Upper lobe of right lung (tissue), 1 donor: ENCODE measurements at regions not wholly inside any gene's neighbourhood (a gene's known extent, or its start where the extent isn't known, plus 50 kb on each side); places are given as distances from the start of the nearest gene placed in this dataset.
"Not testable (repeated sequence)": the region's sequence is repeated elsewhere in the genome, so short reads cannot be mapped to it uniquely, and the experiment has no call there.

Experiments
- ATAC-seq: fragments of 200-7000 bp; cut with Tn5 transposase; one replicate; pipeline ENCODE4 v1.9.1; 2020; ENCODE audit warnings: mild to moderate bottlenecking, moderate library complexity
- DNase-seq: peaks from one replicate; pipeline ENCODE4 v3.0.0-alpha.2; 2020
- H3K27ac ChIP-seq: fragments of 200-600 bp; one replicate; pipeline ENCODE4 v1.8.0; 2022
- H3K27me3 ChIP-seq: fragments of 200-600 bp; one replicate; pipeline ENCODE4 v1.8.0; 2022; ENCODE audit warnings: mild to moderate bottlenecking
- H3K36me3 ChIP-seq: fragments of 200-600 bp; one replicate; pipeline ENCODE4 v1.8.0; 2022
- H3K4me1 ChIP-seq: fragments of 200-600 bp; one replicate; pipeline ENCODE4 v1.8.0; 2022
- H3K4me3 ChIP-seq: fragments of 200-600 bp; one replicate; pipeline ENCODE4 v1.8.0; 2022; ENCODE audit warnings: mild to moderate bottlenecking
- H3K9me3 ChIP-seq: fragments of 200-600 bp; one replicate; pipeline ENCODE4 v1.8.0; 2022
- intact Hi-C: fragments of 100-400 bp; cut with DNase I; formaldehyde crosslinking; loops from one replicate; pipeline ENCODE4 v1.11.0; 2022
- TF ChIP-seq, protein P1 (sequence below): fragments of 200-600 bp; IDR thresholded peaks from one replicate; pipeline ENCODE4 v1.8.0; 2022; ENCODE audit warnings: antibody characterized with exemption
- donor health status: DM: no; HTN: yes; CAD: no; lungs with severe emphysema.

GRCh38 chr16:29227751-29228663 lies 178.5 kb downstream of the NPIPB11 start:
- ATAC-seq = peak; percentile 89
- TF ChIP-seq, protein P1, sequence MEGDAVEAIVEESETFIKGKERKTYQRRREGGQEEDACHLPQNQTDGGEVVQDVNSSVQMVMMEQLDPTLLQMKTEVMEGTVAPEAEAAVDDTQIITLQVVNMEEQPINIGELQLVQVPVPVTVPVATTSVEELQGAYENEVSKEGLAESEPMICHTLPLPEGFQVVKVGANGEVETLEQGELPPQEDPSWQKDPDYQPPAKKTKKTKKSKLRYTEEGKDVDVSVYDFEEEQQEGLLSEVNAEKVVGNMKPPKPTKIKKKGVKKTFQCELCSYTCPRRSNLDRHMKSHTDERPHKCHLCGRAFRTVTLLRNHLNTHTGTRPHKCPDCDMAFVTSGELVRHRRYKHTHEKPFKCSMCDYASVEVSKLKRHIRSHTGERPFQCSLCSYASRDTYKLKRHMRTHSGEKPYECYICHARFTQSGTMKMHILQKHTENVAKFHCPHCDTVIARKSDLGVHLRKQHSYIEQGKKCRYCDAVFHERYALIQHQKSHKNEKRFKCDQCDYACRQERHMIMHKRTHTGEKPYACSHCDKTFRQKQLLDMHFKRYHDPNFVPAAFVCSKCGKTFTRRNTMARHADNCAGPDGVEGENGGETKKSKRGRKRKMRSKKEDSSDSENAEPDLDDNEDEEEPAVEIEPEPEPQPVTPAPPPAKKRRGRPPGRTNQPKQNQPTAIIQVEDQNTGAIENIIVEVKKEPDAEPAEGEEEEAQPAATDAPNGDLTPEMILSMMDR = peak; percentile 55
- intact Hi-C loops = not testable (repeated sequence)

DNA sequence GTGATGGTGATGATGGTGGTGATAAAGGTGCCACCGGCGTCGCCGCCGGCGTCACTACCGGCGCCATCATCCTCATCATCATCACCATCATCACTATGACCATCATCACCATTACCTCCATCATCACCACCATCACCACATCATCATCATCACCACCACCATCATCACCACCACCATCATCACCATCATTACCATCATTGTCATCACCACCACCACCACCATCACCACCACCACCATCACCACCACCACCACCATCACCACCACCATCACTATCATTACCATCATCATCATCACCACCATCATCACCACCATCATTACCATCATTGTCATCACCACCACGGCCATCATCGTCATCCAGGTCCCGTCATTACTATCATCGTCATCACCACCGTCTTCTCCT lies 179.7 kb downstream of the NPIPB11 start:
- Histone ChIP-seq H3K4me1 (no peaks in the 10 kb centered on the region), H3K27me3 (no peaks in the 10 kb centered on the region), H3K36me3 (no peaks in the 10 kb centered on the region), H3K27ac (no peak overlapping the region), H3K4me3 (no peak overlapping the region), H3K9me3 (no peaks in the 10 kb centered on the region)
- TF ChIP-seq, protein P1 = no peak
- DNase-seq (no peak), ATAC-seq (no peak)
- intact Hi-C loops = no loop called here

More at GRCh38 chr16:29227751-29228663, 178.5 kb downstream of the NPIPB11 start:
- not testable (repeated sequence) for H3K4me3 ChIP-seq, H3K4me1 ChIP-seq, H3K36me3 ChIP-seq, H3K27ac ChIP-seq, H3K27me3 ChIP-seq, H3K9me3 ChIP-seq
- peak; percentile 75 for DNase-seq

DNA sequence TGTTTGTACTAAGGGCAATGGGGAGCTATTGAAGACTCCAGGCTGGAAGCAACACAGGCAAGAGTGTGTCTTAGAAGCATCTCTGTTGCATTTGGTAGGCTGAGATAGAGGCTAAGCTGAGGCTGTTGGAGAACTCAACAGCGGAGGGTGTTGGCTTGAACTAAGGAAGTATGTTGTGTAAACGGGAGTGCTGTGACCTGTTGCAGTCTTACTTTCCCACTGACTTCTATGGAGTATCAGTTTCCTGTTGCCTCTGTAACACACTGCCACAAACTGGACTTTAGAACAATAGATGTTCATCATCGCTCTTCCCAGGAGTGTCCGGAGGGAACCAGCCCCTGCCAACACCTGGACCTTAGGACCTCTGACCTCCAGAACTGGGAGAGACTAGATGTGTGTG lies 181.8 kb downstream of the NPIPB11 start:
- H3K4me1 ChIP-seq, H3K4me3 ChIP-seq, H3K27me3 ChIP-seq, intact Hi-C loops, H3K36me3 ChIP-seq, H3K9me3 ChIP-seq, DNase-seq, H3K27ac ChIP-seq: not testable (repeated sequence)
- ATAC-seq = peak; percentile 50

DNA sequence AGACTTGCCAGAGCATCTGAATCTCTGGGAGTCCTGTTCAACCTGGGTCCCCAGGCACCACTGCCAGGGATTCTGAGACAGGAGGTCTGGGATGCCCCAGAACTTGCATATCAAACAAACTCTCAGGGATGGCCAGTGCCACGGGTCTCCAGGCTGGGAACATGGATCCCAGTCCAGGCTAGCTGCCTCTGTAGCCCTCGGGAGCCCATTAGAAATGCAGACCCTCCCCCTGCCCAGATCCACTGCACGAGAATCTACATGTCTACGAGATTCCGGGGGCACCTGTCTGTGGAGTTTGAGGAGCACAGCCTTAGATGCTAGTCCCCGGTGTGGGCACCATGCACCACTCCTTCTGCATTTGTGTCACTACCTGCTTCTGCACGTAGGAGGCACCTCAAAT lies 183.9 kb downstream of the NPIPB11 start:
- H3K9me3 ChIP-seq, H3K27me3 ChIP-seq, H3K4me3 ChIP-seq, H3K36me3 ChIP-seq, ATAC-seq, H3K27ac ChIP-seq, intact Hi-C loops, H3K4me1 ChIP-seq: not testable (repeated sequence)
- peak; percentile 23 for DNase-seq

GRCh38 chr16:29222008-29222407 lies 184.5 kb downstream of the NPIPB11 start:
- H3K4me3 ChIP-seq, H3K4me1 ChIP-seq, ATAC-seq, H3K27me3 ChIP-seq, H3K9me3 ChIP-seq, H3K27ac ChIP-seq, intact Hi-C loops, H3K36me3 ChIP-seq: not testable (repeated sequence)
- peak; percentile 23 for DNase-seq

GRCh38 chr16:29221281-29221955 lies 185.1 kb downstream of the NPIPB11 start:
- H3K36me3 ChIP-seq, H3K27me3 ChIP-seq, DNase-seq, intact Hi-C loops, H3K4me1 ChIP-seq, H3K27ac ChIP-seq, H3K9me3 ChIP-seq, ATAC-seq, H3K4me3 ChIP-seq: not testable (repeated sequence)

- H3K27ac ChIP-seq, ATAC-seq, intact Hi-C loops: not testable (repeated sequence)
Measured at GRCh38 chr16:29220647-29221191, 185.8 kb downstream of the NPIPB11 start.

DNA sequence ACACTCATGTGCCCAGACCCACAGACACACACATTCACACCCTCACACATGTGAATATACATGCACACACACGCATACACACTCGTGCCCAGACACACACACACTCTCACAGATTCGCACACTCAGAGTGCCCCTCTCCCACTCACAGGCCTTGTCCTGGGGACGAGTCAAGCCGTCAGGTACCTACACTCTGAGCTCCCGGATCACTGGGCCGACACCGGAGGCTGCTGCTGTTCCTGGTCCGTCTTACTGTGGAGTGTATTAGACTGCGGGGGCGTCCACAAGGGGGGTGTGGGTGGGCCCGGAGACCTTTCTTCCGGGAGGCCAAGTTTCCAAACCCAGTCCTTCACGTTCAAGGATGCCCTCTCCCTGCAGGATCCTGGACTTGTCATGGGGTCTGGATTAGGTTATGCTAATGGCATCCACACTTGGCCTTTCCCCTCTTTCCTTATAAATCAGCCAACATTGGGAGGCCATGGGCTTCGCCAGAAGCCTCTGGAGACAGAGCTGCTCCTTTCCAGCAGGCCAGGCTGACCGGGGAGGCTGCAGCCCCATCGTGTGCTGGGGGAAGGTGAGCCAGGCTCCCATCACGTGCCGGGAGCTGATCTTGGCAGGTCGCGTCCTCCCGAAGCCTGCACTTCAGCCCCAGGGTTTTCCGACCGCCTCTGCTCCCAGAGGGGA lies 186.4 kb downstream of the NPIPB11 start:
- H3K27ac ChIP-seq, H3K36me3 ChIP-seq, H3K27me3 ChIP-seq, intact Hi-C loops, H3K9me3 ChIP-seq, H3K4me3 ChIP-seq, ATAC-seq, H3K4me1 ChIP-seq: not testable (repeated sequence)
- peak; percentile 49 for DNase-seq

More at GRCh38 chr16:29220647-29221191, 185.8 kb downstream of the NPIPB11 start:
- H3K4me1 ChIP-seq, H3K36me3 ChIP-seq, H3K4me3 ChIP-seq, H3K9me3 ChIP-seq, H3K27me3 ChIP-seq: not testable (repeated sequence)
- peak; percentile 50 for DNase-seq

DNA sequence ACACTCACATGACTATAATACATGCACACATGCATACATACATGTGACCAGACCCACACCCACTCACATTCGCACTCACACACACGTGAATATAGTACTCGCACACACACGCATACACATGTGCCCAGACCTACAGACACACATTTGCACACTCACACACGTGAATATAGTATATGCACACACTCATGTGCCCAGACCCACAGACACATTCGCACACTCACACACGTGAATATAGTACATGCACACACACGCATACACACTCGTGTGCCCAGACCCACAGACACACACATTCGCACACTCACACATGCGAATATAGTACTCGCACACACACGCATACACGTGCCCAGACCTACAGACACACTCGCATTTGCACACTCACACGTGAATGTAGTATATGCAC lies 186.9 kb downstream of the NPIPB11 start:
- H3K9me3 ChIP-seq, intact Hi-C loops, H3K4me1 ChIP-seq, H3K36me3 ChIP-seq, ATAC-seq, H3K4me3 ChIP-seq, H3K27ac ChIP-seq, H3K27me3 ChIP-seq, DNase-seq: not testable (repeated sequence)

- H3K27ac ChIP-seq, intact Hi-C loops, ATAC-seq, H3K27me3 ChIP-seq, H3K4me1 ChIP-seq, DNase-seq, H3K9me3 ChIP-seq, H3K36me3 ChIP-seq, H3K4me3 ChIP-seq: not testable (repeated sequence)
Measured at GRCh38 chr16:29218649-29219048, 187.9 kb downstream of the NPIPB11 start.

GRCh38 chr16:29218171-29218570 lies 188.3 kb downstream of the NPIPB11 start:
- H3K4me1 ChIP-seq, ATAC-seq, H3K9me3 ChIP-seq, H3K27me3 ChIP-seq, H3K36me3 ChIP-seq, H3K27ac ChIP-seq, intact Hi-C loops, H3K4me3 ChIP-seq: not testable (repeated sequence)
- DNase-seq = peak; percentile 20
